Fibroblast of peridontal ligament (primary cell): ENCODE measurements at regions not wholly inside any gene's neighbourhood (a gene's known extent, or its start where the extent isn't known, plus 50 kb on each side); places are given as distances from the start of the nearest gene placed in this dataset.

Experiments
- DNase-seq: peaks from one replicate; pipeline ENCODE4 v3.0.0-alpha.2; 2010; ENCODE audit errors: extremely low read depth

GRCh38 chr5:125176005-125176390, 429.6 kb upstream of the ZNF608 start:
- DNase-seq = no peak

- no peak for DNase-seq
Observed at GRCh38 chr5:125177340-125177739, 430.9 kb upstream of the ZNF608 start.

- DNase-seq = no peak
Observed at GRCh38 chr5:125179612-125180011, 433.2 kb upstream of the ZNF608 start.

- DNase-seq = peak; percentile 38
Observed at GRCh38 chr5:125180231-125180829, 433.9 kb upstream of the ZNF608 start.

- no peak for DNase-seq
Observed at GRCh38 chr5:125181159-125181558, 434.7 kb upstream of the ZNF608 start.

GRCh38 chr5:125181955-125182354, 435.5 kb upstream of the ZNF608 start:
- DNase-seq = no peak

GRCh38 chr5:125185740-125186139, 439.3 kb upstream of the ZNF608 start:
- DNase-seq = no peak

GRCh38 chr5:125186911-125187375, 440.5 kb upstream of the ZNF608 start:
- no peak for DNase-seq

GRCh38 chr5:125189531-125189941, 443.1 kb upstream of the ZNF608 start:
- peak; percentile 34 for DNase-seq

- DNase-seq = peak; percentile 20
Observed at GRCh38 chr5:125190232-125191087, 444.0 kb upstream of the ZNF608 start.

GRCh38 chr5:125194883-125195282, 448.4 kb upstream of the ZNF608 start:
- DNase-seq = no peak

GRCh38 chr5:125196481-125197111, 450.2 kb upstream of the ZNF608 start:
- no peak for DNase-seq

- no peak for DNase-seq
Observed at GRCh38 chr5:125197321-125197720, 450.9 kb upstream of the ZNF608 start.

- DNase-seq = peak; percentile 96
Observed at GRCh38 chr5:125198270-125198974, 452.0 kb upstream of the ZNF608 start.

- peak; percentile 7 for DNase-seq
Observed at GRCh38 chr5:125199373-125199772, 452.9 kb upstream of the ZNF608 start.

GRCh38 chr5:125199968-125200865, 453.8 kb upstream of the ZNF608 start:
- DNase-seq = peak; percentile 28

- peak; percentile 13 for DNase-seq
Observed at GRCh38 chr5:125200866-125201373, 454.5 kb upstream of the ZNF608 start.

- peak; percentile 32 for DNase-seq
Observed at GRCh38 chr5:125201446-125202052, 455.1 kb upstream of the ZNF608 start.

- no peak for DNase-seq
Observed at GRCh38 chr5:125202353-125202752, 455.9 kb upstream of the ZNF608 start.

GRCh38 chr5:125202871-125203438, 456.5 kb upstream of the ZNF608 start:
- no peak for DNase-seq
